Neural cell (in vitro differentiated cells): ENCODE measurements at regions not wholly inside any gene's neighbourhood (a gene's known extent, or its start where the extent isn't known, plus 50 kb on each side); places are given as distances from the start of the nearest gene placed in this dataset.

Source experiments
- H2AFZ ChIP-seq: fragments of 200-600, 300-800 bp; sonication (generic), shearing (Covaris generic); 2 replicates; pipeline ENCODE4 v1.6.0; 2014; ENCODE audit warnings: low read depth, mild to moderate bottlenecking, antibody characterized with exemption, low read length, moderate library complexity
- H3F3A ChIP-seq: fragments of 200-600 bp; shearing (Covaris generic); 2 replicates; pipeline ENCODE4 v1.6.1; 2016; ENCODE audit warnings: mild to moderate bottlenecking, moderate library complexity, mixed read lengths, antibody characterized with exemption, low read length; ENCODE audit not compliant: insufficient read depth, poor library complexity, severe bottlenecking
- H3K27ac ChIP-seq: fragments of 200-600, 300-800 bp; sonication (generic), shearing (Covaris generic); 2 replicates; pipeline ENCODE4 v1.5.1; 2014; ENCODE audit warnings: mild to moderate bottlenecking, low read length, moderate library complexity
- H3K27me3 ChIP-seq: fragments of 300-800, 200-600 bp; sonication (generic), shearing (Covaris generic); 2 replicates; pipeline ENCODE4 v1.6.0; 2014; ENCODE audit warnings: mild to moderate bottlenecking, low read depth, low read length, moderate library complexity; ENCODE audit not compliant: insufficient read depth
- H3K36me3 ChIP-seq: fragments of 300-800, 200-600 bp; sonication (generic), shearing (Covaris generic); 2 replicates; pipeline ENCODE4 v1.5.1; 2014; ENCODE audit warnings: mild to moderate bottlenecking, antibody characterized with exemption, low read length, moderate library complexity; ENCODE audit not compliant: insufficient read depth
- H3K4me2 ChIP-seq: fragments of 300-800, 200-600 bp; sonication (generic), shearing (Covaris generic); 2 replicates; pipeline ENCODE4 v1.6.0; 2014; ENCODE audit warnings: mild to moderate bottlenecking, low read length
- H3K4me3 ChIP-seq: fragments of 300-800, 200-600 bp; sonication (generic), shearing (Covaris generic); 2 replicates; pipeline ENCODE4 v1.5.1; 2014; ENCODE audit warnings: mild to moderate bottlenecking, low read length, moderate library complexity
- H3K79me2 ChIP-seq: fragments of 200-600 bp; shearing (Covaris generic); replicated peaks from 2 replicates; pipeline ENCODE4 v1.6.0; 2014; ENCODE audit warnings: mild to moderate bottlenecking, low read length, moderate library complexity; ENCODE audit not compliant: insufficient read depth
- H3K9ac ChIP-seq: fragments of 300-800, 200-600 bp; sonication (generic), shearing (Covaris generic); 2 replicates; pipeline ENCODE4 v1.6.1; 2016; ENCODE audit warnings: mild to moderate bottlenecking, low read length, mixed read lengths
- H3K9me2 ChIP-seq: fragments of 200-600 bp; shearing (Covaris generic); 2 replicates; pipeline ENCODE4 v1.6.1; 2016; ENCODE audit warnings: mild to moderate bottlenecking, low read length, mixed read lengths; ENCODE audit not compliant: insufficient read depth
- H3K9me3 ChIP-seq: fragments of 200-600, 300-800 bp; sonication (generic), shearing (Covaris generic); 2 replicates; pipeline ENCODE4 v1.6.1; 2016; ENCODE audit warnings: mild to moderate bottlenecking, mixed run types, low read length, moderate library complexity, mixed read lengths
- H4K20me1 ChIP-seq: fragments of 200-600 bp; shearing (Covaris generic); 2 replicates; pipeline ENCODE4 v1.6.1; 2016; ENCODE audit warnings: mild to moderate bottlenecking, mixed run types; ENCODE audit not compliant: insufficient read depth
- CTCF ChIP-seq: fragments of 450-650 bp; IDR thresholded peaks from 2 replicates; pipeline ENCODE4 v1.5.1; 2014; ENCODE audit warnings: antibody characterized with exemption, mild to moderate bottlenecking, moderate library complexity; ENCODE audit not compliant: poor library complexity, severe bottlenecking
- EP300 ChIP-seq: fragments of 450-650 bp; conservative IDR thresholded peaks from 2 replicates; pipeline ENCODE4 v1.6.1; 2014; ENCODE audit warnings: antibody characterized with exemption, mild to moderate bottlenecking, moderate library complexity; ENCODE audit not compliant: poor library complexity, severe bottlenecking
- EZH2 ChIP-seq: fragments of 200-600, 300-800 bp; shearing (Covaris generic), sonication (generic); IDR thresholded peaks from 2 replicates; pipeline ENCODE4 v1.6.1; 2014; ENCODE audit warnings: antibody characterized with exemption, low read length, borderline replicate concordance, mild to moderate bottlenecking; ENCODE audit not compliant: insufficient read depth, poor library complexity, severe bottlenecking
- MXI1 ChIP-seq: fragments of 450-650 bp; conservative IDR thresholded peaks from 2 replicates; pipeline ENCODE4 v1.6.1; 2014; ENCODE audit warnings: antibody characterized with exemption, mild to moderate bottlenecking; ENCODE audit not compliant: poor library complexity, severe bottlenecking
- POLR2AphosphoS5 ChIP-seq: IDR thresholded peaks from 2 replicates; pipeline ENCODE4 v1.6.1; 2012
- RAD21 ChIP-seq: fragments of 450-650 bp; conservative IDR thresholded peaks from 2 replicates; pipeline ENCODE4 v1.6.1; 2014; ENCODE audit warnings: antibody characterized with exemption, mild to moderate bottlenecking, moderate library complexity
- REST ChIP-seq: IDR thresholded peaks from 2 replicates; pipeline ENCODE4 v1.6.1; 2012; ENCODE audit warnings: borderline replicate concordance
- SMC3 ChIP-seq: fragments of 450-650 bp; conservative IDR thresholded peaks from 2 replicates; pipeline ENCODE4 v1.6.1; 2014; ENCODE audit warnings: antibody characterized with exemption, mild to moderate bottlenecking, moderate library complexity; ENCODE audit not compliant: poor library complexity
- TAF1 ChIP-seq: IDR thresholded peaks from 2 replicates; pipeline ENCODE4 v1.6.1; 2012; ENCODE audit warnings: low read depth

GRCh38 chrX:146056511-146057081 is 239.0 kb downstream of the SLITRK2 start:
- no peaks in the 10 kb centered on the region for H3K36me3 ChIP-seq
- TF ChIP-seq REST = no peak
- TF ChIP-seq POLR2AphosphoS5 = no peak
- TF ChIP-seq CTCF = no peak
- TF ChIP-seq EP300 = no peak
- no peak for TF ChIP-seq EZH2
- no peak for TF ChIP-seq MXI1
- no peak for TF ChIP-seq SMC3
- no peak for TF ChIP-seq RAD21
- no peak for TF ChIP-seq TAF1
- H3K27ac ChIP-seq = no peak overlapping the region
- H3K9me3 ChIP-seq = no peaks in the 10 kb centered on the region
- no peak overlapping the region for H3K9ac ChIP-seq
- H3K4me3 ChIP-seq = no peak overlapping the region
- H3K4me2 ChIP-seq = no peak overlapping the region
- no peaks in the 10 kb centered on the region for H4K20me1 ChIP-seq
- no peaks in the 10 kb centered on the region for H3K9me2 ChIP-seq
- H3K79me2 ChIP-seq = no peaks in the 10 kb centered on the region
- H3F3A ChIP-seq = no peaks in the 10 kb centered on the region
- no peak overlapping the region for H2AFZ ChIP-seq
- no peaks in the 10 kb centered on the region for H3K27me3 ChIP-seq

- Histone ChIP-seq H3K79me2 (no peaks in the 10 kb centered on the region), H3K9me3 (no peaks in the 10 kb centered on the region), H3F3A (no peaks in the 10 kb centered on the region), H3K4me2 (no peak overlapping the region), H3K27me3 (no peaks in the 10 kb centered on the region), H3K9ac (no peak overlapping the region), H3K9me2 (no peaks in the 10 kb centered on the region), H3K4me3 (no peak overlapping the region), H2AFZ (no peak overlapping the region), H4K20me1 (no peaks in the 10 kb centered on the region), H3K36me3 (no peaks in the 10 kb centered on the region), H3K27ac (no peak overlapping the region)
- no peak for TF ChIP-seq CTCF
- no peak for TF ChIP-seq EP300
- TF ChIP-seq POLR2AphosphoS5 = no peak
- TF ChIP-seq REST = no peak
- TF ChIP-seq TAF1 = no peak
- TF ChIP-seq SMC3 = no peak
- TF ChIP-seq MXI1 = no peak
- TF ChIP-seq EZH2 = no peak
- TF ChIP-seq RAD21 = no peak
These were observed 246.5 kb downstream of the SLITRK2 start for GRCh38 chrX:146064156-146064555.
